SU-DHL-6 (cell line): ENCODE measurements at regions not wholly inside any gene's neighbourhood (a gene's known extent, or its start where the extent isn't known, plus 50 kb on each side); places are given as distances from the start of the nearest gene placed in this dataset.

Source experiments
- EZH2phosphoT487 ChIP-seq: fragments of 200-600 bp; sonication (generic), shearing (Covaris generic); conservative IDR thresholded peaks from 2 replicates; pipeline ENCODE4 v1.6.1; 2018; ENCODE audit warnings: mild to moderate bottlenecking, antibody characterized with exemption, low read length, moderate library complexity, mixed read lengths
- TF ChIP-seq, protein P1 (sequence below): fragments of 200-600 bp; sonication (generic); IDR thresholded peaks from one replicate; pipeline ENCODE4 v1.5.1; 2017; ENCODE audit warnings: antibody characterized with exemption, mild to moderate bottlenecking, low read length, moderate library complexity; ENCODE audit not compliant: insufficient read depth, poor library complexity, severe bottlenecking

DNA sequence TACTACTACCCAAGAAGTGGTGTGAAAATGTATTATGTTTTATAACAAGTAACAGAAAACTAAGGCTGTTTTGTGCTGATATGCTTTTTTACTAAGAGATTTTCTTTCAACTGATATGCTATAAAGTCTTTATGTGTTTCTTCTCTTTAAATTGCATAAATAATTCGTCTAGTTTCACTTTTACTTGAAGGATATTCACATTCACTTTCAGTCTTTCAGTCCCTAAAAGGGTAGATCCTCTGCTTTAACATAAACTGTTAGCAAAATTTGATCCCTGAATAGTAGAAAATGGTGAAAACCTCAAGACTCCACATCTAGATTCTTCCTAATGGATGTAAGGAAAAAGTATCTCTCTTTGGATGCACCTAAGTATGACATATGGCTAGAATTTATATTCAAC is 69.0 kb upstream of the FST start:
- TF ChIP-seq, protein P1, sequence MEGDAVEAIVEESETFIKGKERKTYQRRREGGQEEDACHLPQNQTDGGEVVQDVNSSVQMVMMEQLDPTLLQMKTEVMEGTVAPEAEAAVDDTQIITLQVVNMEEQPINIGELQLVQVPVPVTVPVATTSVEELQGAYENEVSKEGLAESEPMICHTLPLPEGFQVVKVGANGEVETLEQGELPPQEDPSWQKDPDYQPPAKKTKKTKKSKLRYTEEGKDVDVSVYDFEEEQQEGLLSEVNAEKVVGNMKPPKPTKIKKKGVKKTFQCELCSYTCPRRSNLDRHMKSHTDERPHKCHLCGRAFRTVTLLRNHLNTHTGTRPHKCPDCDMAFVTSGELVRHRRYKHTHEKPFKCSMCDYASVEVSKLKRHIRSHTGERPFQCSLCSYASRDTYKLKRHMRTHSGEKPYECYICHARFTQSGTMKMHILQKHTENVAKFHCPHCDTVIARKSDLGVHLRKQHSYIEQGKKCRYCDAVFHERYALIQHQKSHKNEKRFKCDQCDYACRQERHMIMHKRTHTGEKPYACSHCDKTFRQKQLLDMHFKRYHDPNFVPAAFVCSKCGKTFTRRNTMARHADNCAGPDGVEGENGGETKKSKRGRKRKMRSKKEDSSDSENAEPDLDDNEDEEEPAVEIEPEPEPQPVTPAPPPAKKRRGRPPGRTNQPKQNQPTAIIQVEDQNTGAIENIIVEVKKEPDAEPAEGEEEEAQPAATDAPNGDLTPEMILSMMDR, result no peak
- no peak for TF ChIP-seq EZH2phosphoT487
